Astrocyte (in vitro differentiated cells and primary cell): ENCODE measurements at regions not wholly inside any gene's neighbourhood (a gene's known extent, or its start where the extent isn't known, plus 50 kb on each side); places are given as distances from the start of the nearest gene placed in this dataset.

Experiments
- EZH2 ChIP-seq: IDR thresholded peaks from 2 replicates; pipeline ENCODE4 v1.6.1; 2012; ENCODE audit warnings: mild to moderate bottlenecking, low read length, inconsistent platforms; ENCODE audit not compliant: insufficient read depth
- TF ChIP-seq, protein P1 (sequence below): IDR thresholded peaks from 2 replicates; pipeline ENCODE4 v1.5.1; 2011; ENCODE audit warnings: low read depth, mild to moderate bottlenecking, inconsistent platforms, low read length, moderate library complexity; ENCODE audit not compliant: insufficient read depth

DNA sequence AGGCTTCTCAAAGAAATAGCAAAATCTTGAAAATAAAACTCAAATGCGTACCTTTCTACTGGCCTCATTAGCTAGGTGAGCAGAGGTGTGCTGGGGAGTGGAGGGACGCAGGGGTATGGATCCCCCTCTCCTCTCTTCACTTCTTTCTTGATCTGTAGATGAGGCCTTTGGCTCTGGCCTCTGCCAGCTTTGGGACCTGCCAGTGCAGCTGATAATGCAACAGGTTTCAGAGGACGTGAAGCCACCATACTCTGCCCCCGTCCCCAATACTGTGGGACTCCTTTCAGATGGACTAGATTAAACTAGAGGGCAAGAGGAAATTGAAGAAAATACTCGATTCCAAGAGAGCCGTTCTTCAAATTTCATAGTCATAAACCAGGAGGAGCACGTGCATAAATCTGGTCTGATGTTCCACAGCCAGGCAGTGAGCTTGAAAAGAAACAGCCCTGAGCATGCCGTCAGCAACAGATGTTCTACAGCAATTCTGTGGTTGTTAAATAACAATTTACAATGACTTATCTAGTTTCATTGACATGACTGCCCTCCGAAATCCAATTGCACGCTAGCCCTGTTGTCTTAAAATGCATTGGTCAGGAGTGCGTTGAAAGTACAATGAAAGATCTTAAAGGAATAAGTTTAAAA lies 245.3 kb upstream of the FOXQ1 start:
- TF ChIP-seq, protein P1, sequence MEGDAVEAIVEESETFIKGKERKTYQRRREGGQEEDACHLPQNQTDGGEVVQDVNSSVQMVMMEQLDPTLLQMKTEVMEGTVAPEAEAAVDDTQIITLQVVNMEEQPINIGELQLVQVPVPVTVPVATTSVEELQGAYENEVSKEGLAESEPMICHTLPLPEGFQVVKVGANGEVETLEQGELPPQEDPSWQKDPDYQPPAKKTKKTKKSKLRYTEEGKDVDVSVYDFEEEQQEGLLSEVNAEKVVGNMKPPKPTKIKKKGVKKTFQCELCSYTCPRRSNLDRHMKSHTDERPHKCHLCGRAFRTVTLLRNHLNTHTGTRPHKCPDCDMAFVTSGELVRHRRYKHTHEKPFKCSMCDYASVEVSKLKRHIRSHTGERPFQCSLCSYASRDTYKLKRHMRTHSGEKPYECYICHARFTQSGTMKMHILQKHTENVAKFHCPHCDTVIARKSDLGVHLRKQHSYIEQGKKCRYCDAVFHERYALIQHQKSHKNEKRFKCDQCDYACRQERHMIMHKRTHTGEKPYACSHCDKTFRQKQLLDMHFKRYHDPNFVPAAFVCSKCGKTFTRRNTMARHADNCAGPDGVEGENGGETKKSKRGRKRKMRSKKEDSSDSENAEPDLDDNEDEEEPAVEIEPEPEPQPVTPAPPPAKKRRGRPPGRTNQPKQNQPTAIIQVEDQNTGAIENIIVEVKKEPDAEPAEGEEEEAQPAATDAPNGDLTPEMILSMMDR: no peak
- TF ChIP-seq EZH2: no peak
